SK-N-SH (cell line): ENCODE measurements at regions not wholly inside any gene's neighbourhood (a gene's known extent, or its start where the extent isn't known, plus 50 kb on each side); places are given as distances from the start of the nearest gene placed in this dataset.

ENCODE experiments used
- CTCF ChIA-PET: fragments of 300-600, 350-600 bp; formaldehyde crosslinking; extraction: SDS; loops from one replicate; lab custom pipeline; 2021; lab: Yijun Ruan, JAX
- POLR2A ChIA-PET: fragments of 350-600 bp; sonication (Branson Sonifier 250); formaldehyde crosslinking; extraction: SDS; loops from one replicate; lab custom pipeline; 2020; ENCODE audit warnings: antibody characterized with exemption, inconsistent platforms; lab: Yijun Ruan, JAX
- DNase-seq: peaks from one replicate; pipeline ENCODE4 v3.0.0; 2012
- H2AFZ ChIP-seq: fragments of 200-600 bp; sonication (generic); 2 replicates; pipeline ENCODE4 v1.8.1; 2016; ENCODE audit warnings: antibody characterized with exemption, mild to moderate bottlenecking, low read depth
- H3F3A ChIP-seq: fragments of 200-600 bp; sonication (generic); replicated peaks from 2 replicates; pipeline ENCODE3; 2016; ENCODE audit warnings: antibody characterized with exemption, mild to moderate bottlenecking; ENCODE audit not compliant: insufficient read depth
- H3K27ac ChIP-seq, 2 experiments: fragments of 200-500 bp in 1 of 2; fragments of 200-600 bp in 1 of 2; sonication (Bioruptor generic) in 1 of 2; sonication (generic), shearing (Covaris generic) in 1 of 2; 2 replicates each; pipeline versions ENCODE4 v1.5.1 to v1.6.1; 2014 to 2016; ENCODE audit warnings: low read depth in 2 of 2, inconsistent platforms in 1 of 2, low read length in 1 of 2, mild to moderate bottlenecking in 1 of 2, mixed read lengths in 1 of 2
- H3K27me3 ChIP-seq: fragments of 200-600 bp; sonication (generic), shearing (Covaris generic); 2 replicates; pipeline ENCODE4 v1.6.1; 2016; ENCODE audit warnings: mixed run types; ENCODE audit not compliant: insufficient read depth
- H3K36me3 ChIP-seq, 2 experiments: fragments of 200-500 bp in 1 of 2; fragments of 200-600 bp in 1 of 2; sonication (Bioruptor generic) in 1 of 2; sonication (generic) in 1 of 2; replicated peaks in 1 of 2; 2 replicates each; pipeline versions ENCODE3 to v1.5.1; 2014 to 2016; ENCODE audit warnings: low read length in 1 of 2, mild to moderate bottlenecking in 1 of 2; ENCODE audit not compliant: insufficient read depth in 2 of 2, control insufficient read depth in 1 of 2
- H3K4me1 ChIP-seq, 2 experiments: fragments of 200-500 bp in 1 of 2; fragments of 200-600 bp in 1 of 2; sonication (Bioruptor generic) in 1 of 2; sonication (generic), shearing (Covaris generic) in 1 of 2; 2 replicates each; pipeline versions ENCODE4 v1.5.1 to v1.6.1; 2014 to 2016; ENCODE audit warnings: low read depth in 1 of 2, low read length in 1 of 2, mixed run types in 1 of 2; ENCODE audit not compliant: insufficient read depth in 2 of 2, control insufficient read depth in 1 of 2
- H3K4me2 ChIP-seq: fragments of 200-600 bp; sonication (generic), shearing (Covaris generic); 2 replicates; pipeline ENCODE4 v1.6.1; 2017; ENCODE audit warnings: mixed run types
- H3K4me3 ChIP-seq, 2 experiments: fragments of 200-500 bp in 1 of 2; fragments of 200-600 bp in 1 of 2; sonication (Bioruptor generic) in 1 of 2; sonication (generic), shearing (Covaris generic) in 1 of 2; 2 replicates each; pipeline versions ENCODE4 v1.5.1 to v1.8.1; 2014 to 2016; ENCODE audit warnings: low read depth in 2 of 2, inconsistent platforms in 1 of 2, low read length in 1 of 2, mild to moderate bottlenecking in 1 of 2, mixed read lengths in 1 of 2, moderate library complexity in 1 of 2
- H3K79me2 ChIP-seq: fragments of 200-600 bp; sonication (generic); 2 replicates; pipeline ENCODE4 v1.8.1; 2017; ENCODE audit warnings: mild to moderate bottlenecking; ENCODE audit not compliant: insufficient read depth
- H3K9ac ChIP-seq: fragments of 200-600 bp; sonication (generic); 2 replicates; pipeline ENCODE4 v1.6.1; 2017; ENCODE audit warnings: mixed run types
- H3K9me2 ChIP-seq: fragments of 200-600 bp; sonication (generic); 2 replicates; pipeline ENCODE4 v1.6.1; 2017; ENCODE audit warnings: mixed run types
- H3K9me3 ChIP-seq: fragments of 200-600 bp; sonication (generic); 2 replicates; pipeline ENCODE4 v1.6.1; 2017; ENCODE audit warnings: mixed run types, mild to moderate bottlenecking, moderate library complexity
- H4K20me1 ChIP-seq: fragments of 200-600 bp; sonication (generic); 2 replicates; pipeline ENCODE4 v1.6.1; 2017; ENCODE audit warnings: mild to moderate bottlenecking, mixed run types; ENCODE audit not compliant: insufficient read depth
- CTCF ChIP-seq: fragments of 200-600 bp; sonication (generic); IDR thresholded peaks from 2 replicates; pipeline ENCODE4 v1.6.1; 2017; ENCODE audit warnings: antibody characterized with exemption, mild to moderate bottlenecking, moderate library complexity
- ELF1 ChIP-seq: IDR thresholded peaks from 2 replicates; pipeline ENCODE4 v1.4.0; 2012
- FOSL2 ChIP-seq: IDR thresholded peaks from 2 replicates; pipeline ENCODE4 v1.4.0; 2012; ENCODE audit warnings: low read depth, mild to moderate bottlenecking, moderate library complexity, borderline replicate concordance
- FOXM1 ChIP-seq: IDR thresholded peaks from 2 replicates; pipeline ENCODE4 v1.4.0; 2012; ENCODE audit warnings: low read depth, mild to moderate bottlenecking
- GABPA ChIP-seq: IDR thresholded peaks from 2 replicates; pipeline ENCODE4 v1.4.0; 2012; ENCODE audit warnings: low read depth, mild to moderate bottlenecking
- IRF3 ChIP-seq: fragments of 150-350 bp; IDR thresholded peaks from 2 replicates; pipeline ENCODE4 v1.6.1; 2016; ENCODE audit warnings: mild to moderate bottlenecking, low read depth, low read length
- JUND ChIP-seq: IDR thresholded peaks from 2 replicates; pipeline ENCODE4 v1.4.0; 2012
- PBX3 ChIP-seq: IDR thresholded peaks from 2 replicates; pipeline ENCODE4; 2012
- REST ChIP-seq: IDR thresholded peaks from 2 replicates; pipeline ENCODE4 v1.6.1; 2012; ENCODE audit warnings: mild to moderate bottlenecking, low read depth, low read length, moderate library complexity
- RFX5 ChIP-seq: IDR thresholded peaks from 2 replicates; pipeline ENCODE4 v1.6.1; 2012; ENCODE audit warnings: mild to moderate bottlenecking, improper control_type of control experiment, low read length
- SIN3A ChIP-seq: IDR thresholded peaks from 2 replicates; pipeline ENCODE4 v1.6.1; 2012; ENCODE audit warnings: low read depth, mild to moderate bottlenecking, low read length, moderate library complexity, borderline replicate concordance
- TCF12 ChIP-seq: IDR thresholded peaks from 2 replicates; pipeline ENCODE4 v1.4.0; 2012
- TEAD4 ChIP-seq: IDR thresholded peaks from 2 replicates; pipeline ENCODE4 v1.4.0; 2012; ENCODE audit warnings: mild to moderate bottlenecking, borderline replicate concordance; ENCODE audit not compliant: insufficient read depth
- USF1 ChIP-seq: IDR thresholded peaks from 2 replicates; pipeline ENCODE4 v1.4.0; 2012; ENCODE audit warnings: low read depth, borderline replicate concordance
- YY1 ChIP-seq: IDR thresholded peaks from 2 replicates; pipeline ENCODE4 v1.4.0; 2012; ENCODE audit warnings: low read depth, mild to moderate bottlenecking
- ZBTB33 ChIP-seq: IDR thresholded peaks from 2 replicates; pipeline ENCODE4 v1.4.0; 2012; ENCODE audit warnings: low read depth, borderline replicate concordance
- WGBS: methylation state at CpG from one replicate; pipeline ENCODE4 v1.1.6; 2017; ENCODE audit warnings: low lambda C conversion rate; 5-methylcytosine and 5-hydroxymethylcytosine counted together

GRCh38 chr5:93078082-93079038, 502.7 kb downstream of the NR2F1-AS1 start (continued):
- TF ChIP-seq FOXM1 (peak; percentile 81; the same call in 1 of the 2 replicates), YY1 (no peak), CTCF (no peak), IRF3 (no peak)
- TF ChIP-seq, all 33 proteins: peak for 18

GRCh38 chr5:93076566-93076965, 504.5 kb downstream of the NR2F1-AS1 start:
- Histone ChIP-seq H3K27ac (peak overlapping the region in 1 of 2 experiments; percentile 84; a peak in 1 of 4 replicates), H3K4me3 (no peak overlapping the region), H2AFZ (no peak overlapping the region), H4K20me1 (no peaks in the 10 kb centered on the region), H3K4me2 (no peak overlapping the region), H3K27me3 (no peaks in the 10 kb centered on the region), H3K9ac (no peak overlapping the region), H3K36me3 (no peaks in the 10 kb centered on the region), H3K9me2 (no peaks in the 10 kb centered on the region), H3K79me2 (no peaks in the 10 kb centered on the region), H3K9me3 (no peaks in the 10 kb centered on the region), H3K4me1 (peaks cover 19 to 21% of the 10 kb centered on the region in 2 experiments; a peak in 3 of 4 replicates), H3F3A (peaks cover 31% of the 10 kb centered on the region)
- WGBS = over 99% methylated on average over 4 of the region's 4 CpGs
- ChIA-PET POLR2A (no interaction called here), CTCF (interaction anchor here (0.6 to 1.1 kb wide), 2 partner anchors 11 to 245 kb away, joined by 3 read pairs; no protein-coding TSS in a partner anchor)
- no peak for DNase-seq
- TF ChIP-seq JUND (no peak), PBX3 (no peak), SIN3A (no peak), REST (no peak), ELF1 (no peak), TCF12 (no peak), ZBTB33 (no peak), GABPA (no peak), FOSL2 (no peak), USF1 (no peak), YY1 (no peak), CTCF (no peak), RFX5 (no peak), TEAD4 (no peak), FOXM1 (no peak)
